Spinal cord (tissue), 9 donors: ENCODE measurements at regions not wholly inside any gene's neighbourhood (a gene's known extent, or its start where the extent isn't known, plus 50 kb on each side); places are given as distances from the start of the nearest gene placed in this dataset.
A peak's percentile ranks its signal among the peaks of the same experiment; 100 is the strongest.

Source experiments
- DNase-seq, 6 donors: peaks; one replicate each; pipeline versions ENCODE4 v3.0.0 to v3.0.0-alpha.2; 2013 to 2015; ENCODE audit warnings: low spot score in 6 of 6, low read depth in 4 of 6
- H3K27ac ChIP-seq: one replicate; pipeline ENCODE4 v1.5.1; 2013; ENCODE audit warnings: low read depth, low read length, control low read depth
- H3K27me3 ChIP-seq: one replicate; pipeline ENCODE4 v1.6.1; 2013; ENCODE audit warnings: low read length; ENCODE audit not compliant: control insufficient read depth, insufficient read depth
- H3K36me3 ChIP-seq: one replicate; pipeline ENCODE4 v1.6.1; 2013; ENCODE audit warnings: low read length; ENCODE audit not compliant: control insufficient read depth, insufficient read depth
- H3K4me1 ChIP-seq: one replicate; pipeline ENCODE4 v1.6.1; 2013; ENCODE audit warnings: low read length; ENCODE audit not compliant: control insufficient read depth, insufficient read depth
- H3K4me3 ChIP-seq: one replicate; pipeline ENCODE4 v1.5.1; 2013; ENCODE audit warnings: low read depth, low read length, control low read depth
- H3K9me3 ChIP-seq: one replicate; pipeline ENCODE4 v1.6.1; 2013; ENCODE audit warnings: low read length; ENCODE audit not compliant: control insufficient read depth, insufficient read depth
- WGBS: methylation state at CpG from one replicate; pipeline ENCODE4 v1.1.5; 2013; ENCODE audit warnings: missing lambda C conversion rate; ENCODE audit not compliant: insufficient coverage; 5-methylcytosine and 5-hydroxymethylcytosine counted together
- donor health status: healthy.

DNA sequence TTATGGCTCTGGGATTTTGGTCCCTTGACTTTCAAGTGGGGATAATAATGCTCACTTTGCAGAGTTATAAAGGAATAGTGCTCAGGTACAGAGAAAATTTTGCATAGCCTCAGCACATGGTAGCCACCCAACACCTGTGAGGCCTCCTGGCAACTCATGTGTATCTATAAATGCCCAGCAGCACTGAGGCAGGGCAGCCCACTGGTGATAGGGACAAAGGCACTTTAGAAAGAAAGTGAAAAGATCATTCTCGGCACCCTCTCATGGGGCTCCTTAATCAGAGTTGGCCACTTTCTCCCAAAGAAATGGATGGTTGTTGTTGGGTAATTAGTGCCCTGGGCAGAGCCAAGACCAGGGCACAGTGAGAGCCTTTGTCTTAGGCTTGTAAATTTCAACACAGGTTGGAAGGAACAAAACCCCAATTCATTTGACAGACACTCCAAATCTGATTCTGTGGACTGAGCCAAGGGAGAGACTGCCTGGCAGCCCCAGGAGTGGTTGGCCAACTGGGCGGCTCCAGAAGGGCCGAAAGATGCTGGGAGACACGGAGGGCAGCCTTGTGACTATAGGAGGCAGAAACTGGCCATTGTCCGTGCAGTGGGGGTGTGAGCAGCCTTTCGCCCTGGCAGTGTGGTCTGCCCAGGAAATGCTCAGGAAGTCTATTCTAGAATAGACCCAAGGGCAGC is 213.2 kb upstream of the RGMA start:
- Histone ChIP-seq H3K4me1 (peaks cover 12% of the 10 kb centered on the region), H3K9me3 (no peaks in the 10 kb centered on the region), H3K36me3 (no peaks in the 10 kb centered on the region), H3K27me3 (no peaks in the 10 kb centered on the region), H3K4me3 (no peak overlapping the region), H3K27ac (peak overlapping the region; percentile 74)
- WGBS = 28% methylated on average over 6 of the region's 6 CpGs
- DNase-seq = peak in 4 of 6 donors; percentile 57 to 91 (median 72)

DNA sequence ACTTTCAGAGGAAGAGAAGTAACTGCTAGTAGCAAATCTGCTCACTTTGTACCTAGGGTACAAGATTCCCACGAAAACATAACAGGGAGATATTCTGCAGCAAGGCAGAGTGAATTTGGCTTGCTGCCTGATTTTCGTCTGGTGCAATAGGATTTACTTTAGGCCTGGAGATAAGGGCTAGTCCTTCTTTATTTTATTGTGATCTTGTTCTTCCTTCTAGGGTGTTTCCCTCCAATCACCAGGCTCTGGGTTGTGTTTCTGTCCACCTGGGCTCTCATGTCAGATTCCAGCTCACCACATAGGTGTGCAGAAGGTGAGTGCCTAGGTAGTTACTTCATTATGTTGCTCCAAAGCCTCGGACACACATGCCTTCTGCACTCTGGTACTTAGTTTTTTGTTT is 211.8 kb upstream of the RGMA start:
- WGBS = 71% methylated on average over 1 of the region's 3 CpGs
- Histone ChIP-seq H3K4me1 (peaks cover 12% of the 10 kb centered on the region), H3K9me3 (no peaks in the 10 kb centered on the region), H3K27ac (no peak overlapping the region), H3K4me3 (no peak overlapping the region), H3K36me3 (no peaks in the 10 kb centered on the region), H3K27me3 (no peaks in the 10 kb centered on the region)
- DNase-seq = no peak

DNA sequence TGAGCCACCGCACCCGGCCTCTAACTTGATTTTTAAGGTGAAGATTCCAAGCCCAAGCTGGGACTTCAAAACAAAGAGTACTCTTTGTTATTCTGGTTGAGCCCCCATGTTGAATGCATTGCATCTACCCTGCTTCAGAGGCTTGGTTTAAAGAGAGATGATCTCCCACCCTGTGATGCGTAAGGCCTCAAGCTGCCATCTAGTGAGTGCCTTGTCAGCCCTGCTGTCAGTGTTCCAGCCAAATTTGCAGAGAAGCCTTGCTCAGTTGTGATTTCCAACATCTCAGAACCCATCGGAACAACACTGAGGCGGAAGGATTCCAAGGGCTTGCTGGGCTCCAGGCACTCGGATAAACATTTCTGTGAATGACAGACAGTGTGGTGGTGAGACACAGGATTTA is 210.7 kb upstream of the RGMA start:
- no peaks in the 10 kb centered on the region for H3K27me3 ChIP-seq
- peaks cover 12% of the 10 kb centered on the region for H3K4me1 ChIP-seq
- peak in 2 of 6 donors; percentile 22 to 41 for DNase-seq
- 94% methylated on average over 6 of the region's 6 CpGs for WGBS
- H3K36me3 ChIP-seq = no peaks in the 10 kb centered on the region
- H3K27ac ChIP-seq = no peak overlapping the region
- H3K9me3 ChIP-seq = no peaks in the 10 kb centered on the region
- no peak overlapping the region for H3K4me3 ChIP-seq

DNA sequence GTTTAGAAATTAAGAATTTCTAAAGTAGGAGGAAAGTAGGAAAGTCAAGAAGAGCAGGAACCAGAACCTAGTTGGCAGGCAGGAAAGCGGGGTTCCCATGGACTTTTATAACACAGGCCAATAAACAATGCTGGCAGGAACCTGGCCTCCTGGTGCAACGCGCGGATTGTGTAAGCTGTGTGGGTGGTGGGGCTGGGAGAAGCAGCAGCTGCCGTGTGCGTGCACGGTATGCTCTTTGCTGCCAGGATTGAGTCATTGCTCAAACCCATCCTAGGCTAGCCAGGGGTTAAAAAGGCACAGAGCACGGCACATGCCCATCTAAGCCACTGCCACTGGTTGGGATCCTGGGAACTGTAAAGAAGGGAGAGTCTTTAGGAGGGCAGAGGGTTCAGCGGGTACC is 209.9 kb upstream of the RGMA start:
- H3K36me3 ChIP-seq = no peaks in the 10 kb centered on the region
- no peak for DNase-seq
- no peak overlapping the region for H3K27ac ChIP-seq
- no peaks in the 10 kb centered on the region for H3K9me3 ChIP-seq
- WGBS = 61% methylated on average over 9 of the region's 9 CpGs
- H3K4me3 ChIP-seq = no peak overlapping the region
- peaks cover 12% of the 10 kb centered on the region for H3K4me1 ChIP-seq
- H3K27me3 ChIP-seq = no peaks in the 10 kb centered on the region

DNA sequence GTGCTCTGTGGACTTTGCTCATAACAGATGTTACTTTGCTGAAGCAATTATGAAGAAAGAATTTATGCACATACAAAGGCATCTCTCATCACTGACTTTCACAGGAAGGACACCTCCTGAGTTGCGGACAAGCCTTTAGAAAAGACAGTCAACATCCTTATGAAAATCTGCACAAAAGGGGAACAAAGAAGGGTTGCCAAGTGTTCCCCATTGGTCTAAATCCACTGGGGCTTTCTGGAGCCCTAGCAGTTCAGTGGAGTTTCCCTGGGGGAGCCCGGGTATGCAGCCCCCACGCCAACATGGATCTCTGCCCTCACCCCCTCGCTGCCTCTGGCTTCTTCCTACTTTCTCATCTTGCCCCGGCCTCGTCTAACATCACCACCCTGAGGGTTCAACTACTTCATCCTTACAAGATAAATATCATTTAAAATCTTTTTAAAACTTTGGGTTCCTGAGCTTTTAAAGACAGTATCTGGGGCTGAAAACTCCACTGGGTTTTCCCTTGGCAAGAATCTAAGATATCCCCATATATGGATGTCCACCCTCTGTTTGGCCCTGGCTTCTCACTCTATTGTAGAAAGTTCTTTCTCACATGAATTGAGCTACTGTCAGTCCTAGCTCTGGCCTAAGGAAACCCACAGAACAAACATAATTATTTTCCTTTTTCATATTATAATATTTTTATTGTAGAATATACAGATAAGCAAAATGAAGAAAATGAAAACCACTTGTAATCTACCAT is 207.9 kb upstream of the RGMA start:
- no peaks in the 10 kb centered on the region for H3K27me3 ChIP-seq
- 79% methylated on average over 6 of the region's 6 CpGs for WGBS

DNA sequence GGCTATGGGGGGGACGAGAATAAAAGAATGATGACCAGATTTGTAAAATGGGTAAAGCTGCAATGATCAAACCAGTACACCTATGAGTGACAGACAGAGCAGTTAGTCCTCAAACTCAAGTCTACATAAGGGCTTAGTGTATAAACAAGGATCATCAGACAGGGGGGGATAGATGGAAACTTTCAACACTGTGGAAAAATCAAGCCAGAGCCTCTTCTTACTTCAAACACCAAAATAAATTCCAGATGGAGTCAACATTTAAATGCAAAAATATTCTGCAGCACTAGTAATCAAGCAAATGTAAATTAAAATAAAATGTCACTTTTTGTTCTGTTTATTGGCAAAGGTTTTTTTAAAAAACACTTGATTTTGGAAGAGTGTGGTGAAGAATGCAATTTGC is 205.9 kb upstream of the RGMA start:
- Histone ChIP-seq H3K9me3 (no peaks in the 10 kb centered on the region), H3K4me1 (peaks cover 5% of the 10 kb centered on the region), H3K27ac (no peak overlapping the region), H3K27me3 (no peaks in the 10 kb centered on the region), H3K4me3 (no peak overlapping the region), H3K36me3 (no peaks in the 10 kb centered on the region)
- peak in 1 of 6 donors; percentile 75 for DNase-seq
- WGBS = no CpG with 5 or more reads among the region's 1 CpG

More for the DNA sequence above, 207.9 kb upstream of the RGMA start:
- no peak for DNase-seq
- no peak overlapping the region for H3K27ac ChIP-seq
- peaks cover 4% of the 10 kb centered on the region for H3K4me1 ChIP-seq
- H3K9me3 ChIP-seq = no peaks in the 10 kb centered on the region
- no peak overlapping the region for H3K4me3 ChIP-seq
- H3K36me3 ChIP-seq = no peaks in the 10 kb centered on the region

DNA sequence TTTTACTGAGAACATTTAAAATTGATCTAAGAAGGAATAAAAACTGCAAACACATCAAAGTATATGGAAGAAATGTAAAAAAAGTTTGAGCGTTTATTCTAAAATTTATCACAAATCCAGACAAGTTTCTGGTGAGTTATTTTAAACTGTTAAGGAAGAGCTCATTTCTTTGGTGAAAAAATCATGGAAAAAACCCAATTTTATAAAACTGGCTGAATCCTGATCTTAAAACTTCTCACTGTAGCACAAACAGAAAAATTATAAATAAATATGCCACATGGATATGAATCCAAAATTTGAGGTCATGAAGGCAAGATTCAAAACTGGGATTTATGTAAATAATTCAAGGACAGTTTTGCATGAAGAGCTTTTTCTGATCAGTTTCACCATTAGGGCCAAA is 205.1 kb upstream of the RGMA start:
- no peaks in the 10 kb centered on the region for H3K9me3 ChIP-seq
- no peak overlapping the region for H3K27ac ChIP-seq
- no CpG with 5 or more reads among the region's 1 CpG for WGBS
- H3K4me1 ChIP-seq = peaks cover 10% of the 10 kb centered on the region
- peak in 1 of 6 donors; percentile 53 for DNase-seq
- no peak overlapping the region for H3K4me3 ChIP-seq
- H3K36me3 ChIP-seq = no peaks in the 10 kb centered on the region
- H3K27me3 ChIP-seq = no peaks in the 10 kb centered on the region

DNA sequence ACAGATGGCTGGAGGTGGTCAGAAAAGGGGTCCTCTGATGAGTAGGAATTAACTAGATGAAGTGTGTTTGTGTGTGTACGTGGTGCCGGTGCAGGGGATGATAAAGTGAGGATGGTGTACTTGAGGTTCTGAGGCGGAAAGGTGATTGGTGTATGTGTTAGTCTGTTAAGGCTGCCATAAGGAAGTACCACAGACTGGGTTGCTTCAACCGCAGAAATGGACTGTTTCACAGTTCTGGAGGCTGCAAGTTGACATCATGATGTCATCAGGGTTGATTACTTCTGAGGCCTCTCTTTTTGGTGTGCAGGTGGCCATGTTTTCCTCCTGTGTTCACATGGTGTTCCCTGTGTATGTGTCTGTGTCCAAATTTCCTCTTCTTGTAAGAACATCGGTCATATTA is 202.4 kb upstream of the RGMA start:
- Histone ChIP-seq H3K27ac (no peak overlapping the region), H3K4me3 (no peak overlapping the region), H3K36me3 (no peaks in the 10 kb centered on the region), H3K27me3 (no peaks in the 10 kb centered on the region), H3K4me1 (peaks cover 26% of the 10 kb centered on the region), H3K9me3 (no peaks in the 10 kb centered on the region)
- DNase-seq = no peak
- 91% methylated on average over 3 of the region's 5 CpGs for WGBS

DNA sequence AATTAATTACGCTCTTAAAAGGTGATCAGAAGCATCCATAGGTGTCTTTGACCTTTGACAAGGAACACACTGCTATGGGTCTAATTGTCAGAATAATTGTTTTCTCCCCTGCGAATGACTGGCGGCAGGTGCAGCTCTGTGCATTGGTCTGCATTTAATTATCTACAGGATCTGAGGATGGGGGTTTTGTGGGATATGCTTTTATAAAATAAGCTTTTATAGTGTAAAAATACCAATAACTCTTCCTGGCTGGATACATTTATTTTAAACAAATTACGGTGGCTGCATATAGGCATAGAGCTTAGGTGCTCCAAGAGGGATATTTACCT is 201.6 kb upstream of the RGMA start:
- Histone ChIP-seq H3K27me3 (no peaks in the 10 kb centered on the region), H3K36me3 (no peaks in the 10 kb centered on the region), H3K4me3 (no peak overlapping the region), H3K9me3 (no peaks in the 10 kb centered on the region), H3K27ac (no peak overlapping the region), H3K4me1 (peaks cover 26% of the 10 kb centered on the region)
- 80% methylated on average over 1 of the region's 4 CpGs for WGBS
- DNase-seq = peak in 1 of 6 donors; percentile 56
